Fibroblast of lung (primary cell): ENCODE measurements at regions not wholly inside any gene's neighbourhood (a gene's known extent, or its start where the extent isn't known, plus 50 kb on each side); places are given as distances from the start of the nearest gene placed in this dataset.

Experiments
- DNase-seq, 2 donors: peaks; one replicate each; pipeline versions ENCODE4 v3.0.0 to v3.0.0-alpha.2; 2010; ENCODE audit warnings: low read depth in 2 of 2
- H2AFZ ChIP-seq: 2 replicates; pipeline ENCODE4 v1.5.1; 2012; ENCODE audit warnings: low read length, control low read depth, inconsistent platforms
- H3K27ac ChIP-seq: 2 replicates; pipeline ENCODE4 v1.5.1; 2011; ENCODE audit warnings: low read length, control low read depth; ENCODE audit not compliant: insufficient read depth
- H3K27me3 ChIP-seq: 2 replicates; pipeline ENCODE4 v1.5.1; 2011; ENCODE audit warnings: mild to moderate bottlenecking, low read length; ENCODE audit not compliant: control insufficient read depth, insufficient read depth
- H3K36me3 ChIP-seq: 2 replicates; pipeline ENCODE4 v1.5.1; 2011; ENCODE audit warnings: low read length; ENCODE audit not compliant: control insufficient read depth, insufficient read depth
- H3K4me1 ChIP-seq: 2 replicates; pipeline ENCODE4 v1.5.1; 2011; ENCODE audit warnings: low read length; ENCODE audit not compliant: control insufficient read depth, insufficient read depth; ENCODE audit errors: extremely low read depth
- H3K4me2 ChIP-seq: 2 replicates; pipeline ENCODE4 v1.5.1; 2011; ENCODE audit warnings: low read length, control low read depth; ENCODE audit not compliant: insufficient read depth; ENCODE audit errors: extremely low read depth
- H3K4me3 ChIP-seq, 4 experiments: fragments of 200-600 bp in 1 of 4; sonication (generic) in 1 of 4; replicated peaks in 1 of 4; 2 replicates each; pipeline ENCODE4 v1.5.1; 2011 to 2016; ENCODE audit warnings: low read length in 4 of 4, low read depth in 3 of 4, mild to moderate bottlenecking in 3 of 4, control low read depth in 2 of 4, inconsistent platforms in 1 of 4, mixed read lengths in 1 of 4; ENCODE audit not compliant: insufficient read depth in 1 of 4; ENCODE audit errors: control extremely low read depth in 1 of 4
- H3K79me2 ChIP-seq: 2 replicates; pipeline ENCODE4 v1.5.1; 2012; ENCODE audit warnings: mild to moderate bottlenecking, low read length, inconsistent platforms; ENCODE audit not compliant: control insufficient read depth, insufficient read depth
- H3K9ac ChIP-seq: 2 replicates; pipeline ENCODE4 v1.5.1; 2011; ENCODE audit warnings: mild to moderate bottlenecking, low read length, control low read depth; ENCODE audit not compliant: insufficient read depth
- H3K9me3 ChIP-seq: 2 replicates; pipeline ENCODE4 v1.5.1; 2012; ENCODE audit warnings: low read depth, low read length; ENCODE audit not compliant: control insufficient read depth, insufficient read depth
- H4K20me1 ChIP-seq: 2 replicates; pipeline ENCODE4 v1.5.1; 2011; ENCODE audit warnings: low read length; ENCODE audit not compliant: control insufficient read depth, insufficient read depth; ENCODE audit errors: extremely low read depth
- CTCF ChIP-seq, 2 donors: IDR thresholded peaks in 1 of 2; conservative IDR thresholded peaks in 1 of 2; 1 replicate in 1 of 2; 2 replicates in 1 of 2; pipeline ENCODE4 v1.5.1; 2011 to 2012; ENCODE audit warnings: low read length in 2 of 2, control low read depth in 1 of 2, inconsistent platforms in 1 of 2, low read depth in 1 of 2, mild to moderate bottlenecking in 1 of 2
- EZH2 ChIP-seq: IDR thresholded peaks from 2 replicates; pipeline ENCODE4 v1.5.1; 2012; ENCODE audit warnings: low read length, control low read depth, mild to moderate bottlenecking; ENCODE audit errors: missing control alignments

GRCh38 chr21:27683292-27683691 is 716.4 kb upstream of the ADAMTS5 start:
- DNase-seq = no peak
- Histone ChIP-seq H3K9ac (no peak overlapping the region), H3K27ac (no peak overlapping the region), H3K27me3 (no peaks in the 10 kb centered on the region), H4K20me1 (no peaks in the 10 kb centered on the region), H3K4me1 (no peaks in the 10 kb centered on the region), H3K4me3 (no peak overlapping the region), H3K9me3 (no peaks in the 10 kb centered on the region), H3K36me3 (no peaks in the 10 kb centered on the region), H3K79me2 (no peaks in the 10 kb centered on the region), H2AFZ (no peak overlapping the region), H3K4me2 (no peak overlapping the region)
- no peak for TF ChIP-seq EZH2
- TF ChIP-seq CTCF (conservative IDR thresholded peaks at IDR 0.05 in 1 of 2, IDR thresholded peaks at IDR 0.05 in 1 of 2; ENCODE audit: low read depth in 1 of 2, low read length in 2 of 2) = no peak

GRCh38 chr21:27681841-27682240 is 715.0 kb upstream of the ADAMTS5 start:
- H3K4me1 ChIP-seq = no peaks in the 10 kb centered on the region
- H3K27ac ChIP-seq = peak overlapping the region; percentile 22
- DNase-seq = peak; percentile 18 to 58
- no peak overlapping the region for H3K9ac ChIP-seq
- H3K36me3 ChIP-seq = no peaks in the 10 kb centered on the region
- no peak overlapping the region for H3K4me3 ChIP-seq
- H4K20me1 ChIP-seq = no peaks in the 10 kb centered on the region
- no peak overlapping the region for H2AFZ ChIP-seq
- TF ChIP-seq CTCF (conservative IDR thresholded peaks at IDR 0.05 in 1 of 2, IDR thresholded peaks at IDR 0.05 in 1 of 2; ENCODE audit: low read depth in 1 of 2, low read length in 2 of 2) = no peak
- TF ChIP-seq EZH2 = no peak
- no peaks in the 10 kb centered on the region for H3K9me3 ChIP-seq
- H3K79me2 ChIP-seq = no peaks in the 10 kb centered on the region
- no peak overlapping the region for H3K4me2 ChIP-seq
- no peaks in the 10 kb centered on the region for H3K27me3 ChIP-seq

- TF ChIP-seq CTCF (conservative IDR thresholded peaks at IDR 0.05 in 1 of 2, IDR thresholded peaks at IDR 0.05 in 1 of 2; ENCODE audit: low read depth in 1 of 2, low read length in 2 of 2) (no peak), EZH2 (no peak)
- Histone ChIP-seq H3K4me1 (no peaks in the 10 kb centered on the region), H3K27ac (peak overlapping the region; percentile 22), H3K79me2 (no peaks in the 10 kb centered on the region), H2AFZ (no peak overlapping the region), H4K20me1 (no peaks in the 10 kb centered on the region), H3K4me2 (no peak overlapping the region), H3K27me3 (no peaks in the 10 kb centered on the region), H3K36me3 (no peaks in the 10 kb centered on the region), H3K9me3 (no peaks in the 10 kb centered on the region), H3K9ac (no peak overlapping the region), H3K4me3 (no peak overlapping the region)
- peak; percentile 7 to 21 for DNase-seq
These were observed 714.1 kb upstream of the ADAMTS5 start for GRCh38 chr21:27681038-27681437.
